DND-41 (cell line): ENCODE measurements at regions not wholly inside any gene's neighbourhood (a gene's known extent, or its start where the extent isn't known, plus 50 kb on each side); places are given as distances from the start of the nearest gene placed in this dataset.

ENCODE experiments used
- CTCF ChIP-seq: IDR thresholded peaks from 2 replicates; pipeline ENCODE4 v1.5.1; 2012; ENCODE audit warnings: borderline replicate concordance, low read length, moderate library complexity, mild to moderate bottlenecking; ENCODE audit not compliant: poor library complexity, severe bottlenecking; ENCODE audit errors: extremely low read depth
- EZH2 ChIP-seq: IDR thresholded peaks from 3 replicates; pipeline ENCODE4 v1.6.1; 2012; ENCODE audit warnings: borderline replicate concordance, low read depth, mild to moderate bottlenecking, moderate library complexity, low read length, inconsistent platforms; ENCODE audit not compliant: severe bottlenecking

- TF ChIP-seq CTCF (peak; percentile 72), EZH2 (no peak)
Measured at GRCh38 chr22:49701380-49702067, 126.1 kb downstream of the BRD1 start.
